Activated CD4-positive, alpha-beta T cell treated with anti-CD3 and anti-CD28 coated beads, Interleukin-2, amount 50 U/mL, for 16 hours (primary cell): ENCODE measurements at regions not wholly inside any gene's neighbourhood (a gene's known extent, or its start where the extent isn't known, plus 50 kb on each side); places are given as distances from the start of the nearest gene placed in this dataset.
A peak's percentile ranks its signal among the peaks of the same experiment; 100 is the strongest.
"Not testable (repeated sequence)": the region's sequence is repeated elsewhere in the genome, so short reads cannot be mapped to it uniquely, and the experiment has no call there.

Experiments used
- DNase-seq: peaks from one replicate; pipeline ENCODE4 v3.0.0-alpha.2; 2020

DNA sequence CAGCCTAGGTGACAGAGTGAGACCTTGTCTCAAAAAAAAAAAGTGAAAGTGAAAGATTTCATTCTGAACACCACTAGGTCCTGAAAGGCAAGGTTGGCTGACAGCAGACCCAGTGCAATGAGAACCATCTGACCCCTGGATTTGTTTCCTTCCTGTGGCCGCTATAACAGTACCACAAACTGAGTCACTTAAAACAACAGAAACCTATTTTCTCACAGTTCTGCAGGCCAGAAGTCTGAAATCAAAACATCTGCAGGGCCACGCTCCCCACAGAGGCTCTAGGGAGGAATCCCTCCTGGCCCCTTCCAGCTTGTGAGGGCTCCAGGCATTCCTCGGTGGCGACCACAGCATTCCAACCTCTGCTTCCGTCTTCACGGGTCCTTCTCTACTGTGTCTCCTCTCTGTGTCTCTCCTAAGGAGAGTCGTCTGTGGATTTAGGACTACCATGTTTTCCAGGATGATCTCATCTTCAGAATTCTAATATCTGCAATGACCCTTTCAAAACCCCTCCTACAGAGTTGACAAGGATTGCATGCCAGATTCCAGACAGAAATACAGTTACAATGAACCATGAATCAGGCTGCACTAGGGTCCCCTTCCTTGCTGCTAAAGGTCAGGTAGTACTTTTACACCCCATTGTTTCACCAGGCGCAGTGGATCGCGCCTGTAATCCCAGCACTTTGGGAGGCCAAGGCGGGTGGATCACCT, 78.0 kb upstream of the ADGRL1 start:
- peak; percentile 71 for DNase-seq

- DNase-seq: not testable (repeated sequence)
Measured at GRCh38 chr19:14279270-14279669, 73.3 kb upstream of the ADGRL1 start.

DNA sequence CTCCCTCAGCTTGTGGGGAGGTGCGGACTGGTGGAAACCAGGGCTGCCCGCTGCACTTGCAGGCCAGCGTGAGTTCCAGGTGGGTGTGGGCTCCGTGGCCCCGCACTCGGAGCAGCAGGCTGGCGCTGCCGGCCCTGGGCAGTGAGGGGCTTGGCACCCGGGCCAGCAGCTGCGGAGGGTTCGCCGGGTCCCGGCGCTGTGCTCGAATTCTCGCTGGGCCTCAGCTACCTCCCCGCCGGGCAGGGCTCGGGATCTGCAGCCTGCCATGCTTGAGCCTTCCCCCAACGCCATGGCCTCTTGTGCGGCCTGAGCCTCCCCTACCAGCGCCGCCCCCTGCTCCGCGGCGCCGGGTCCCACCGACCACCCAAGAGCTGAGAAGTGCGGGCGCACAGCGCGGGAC, 71.6 kb upstream of the ADGRL1 start:
- DNase-seq: no peak

GRCh38 chr19:14275823-14276222, 69.9 kb upstream of the ADGRL1 start:
- DNase-seq: not testable (repeated sequence)

GRCh38 chr19:14272623-14273022, 66.7 kb upstream of the ADGRL1 start:
- DNase-seq: no peak

GRCh38 chr19:14271840-14272239, 65.9 kb upstream of the ADGRL1 start:
- DNase-seq: no peak

DNA sequence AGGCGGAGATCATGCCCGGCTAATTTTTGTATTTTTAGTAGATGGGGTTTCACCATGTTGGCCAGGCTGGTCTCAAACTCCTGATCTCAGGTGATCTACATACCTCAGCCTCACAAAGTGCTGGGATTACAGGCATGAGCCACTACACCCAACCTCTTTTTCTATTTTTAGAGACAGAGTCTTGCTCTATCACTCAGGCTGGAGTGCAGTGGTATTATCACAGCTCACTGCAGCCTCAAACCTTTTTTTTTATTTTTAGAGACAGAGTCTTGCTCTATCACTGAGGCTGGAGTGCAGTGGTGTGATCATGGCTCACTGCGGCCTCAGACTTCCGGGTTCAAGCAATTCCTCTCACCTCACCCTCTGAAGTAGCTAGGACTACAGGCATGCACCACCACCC, 64.6 kb upstream of the ADGRL1 start:
- not testable (repeated sequence) for DNase-seq

DNA sequence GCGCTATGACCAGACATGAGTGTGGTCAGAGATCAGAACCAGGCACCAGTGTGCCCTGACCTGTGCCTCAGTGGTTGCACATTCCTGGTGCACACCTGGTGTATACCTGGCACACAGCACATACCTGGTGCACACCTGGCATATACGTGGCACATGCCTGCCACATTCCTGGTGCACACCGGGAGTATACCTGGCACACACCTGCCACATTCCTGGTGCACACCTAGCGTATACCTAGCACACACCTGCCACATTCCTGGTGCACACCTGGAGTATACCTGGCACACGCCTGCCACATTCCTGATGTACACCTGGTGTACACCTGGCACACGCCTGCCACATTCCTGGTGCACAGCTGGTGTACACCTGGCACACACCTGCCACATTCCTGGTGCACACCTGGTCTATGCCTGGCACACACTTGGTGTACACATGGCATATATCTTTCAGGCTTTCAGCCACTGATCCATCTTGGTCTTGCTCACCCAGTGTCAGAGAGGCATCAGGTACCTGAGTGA, 61.3 kb upstream of the ADGRL1 start:
- no peak for DNase-seq

DNA sequence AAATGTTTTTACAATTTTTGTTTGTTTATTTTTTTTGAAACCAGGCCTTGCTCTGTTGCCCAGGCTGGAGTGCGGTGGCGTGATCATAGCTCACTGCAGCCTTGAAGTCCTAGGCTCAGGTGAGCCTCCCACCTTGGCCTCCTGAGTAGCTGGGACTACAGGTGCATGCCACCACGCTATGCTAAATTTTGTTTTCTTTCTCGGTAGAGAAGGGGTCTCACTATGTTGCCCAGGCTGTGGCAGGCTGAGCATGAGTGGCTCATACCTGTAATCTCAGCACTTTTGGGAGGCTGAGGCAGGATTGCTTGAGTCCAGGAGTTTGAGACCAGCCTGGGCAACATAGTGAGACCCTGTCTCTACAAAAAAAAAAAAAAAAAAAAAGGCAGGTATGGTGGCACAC, 60.2 kb upstream of the ADGRL1 start:
- DNase-seq: not testable (repeated sequence)

DNA sequence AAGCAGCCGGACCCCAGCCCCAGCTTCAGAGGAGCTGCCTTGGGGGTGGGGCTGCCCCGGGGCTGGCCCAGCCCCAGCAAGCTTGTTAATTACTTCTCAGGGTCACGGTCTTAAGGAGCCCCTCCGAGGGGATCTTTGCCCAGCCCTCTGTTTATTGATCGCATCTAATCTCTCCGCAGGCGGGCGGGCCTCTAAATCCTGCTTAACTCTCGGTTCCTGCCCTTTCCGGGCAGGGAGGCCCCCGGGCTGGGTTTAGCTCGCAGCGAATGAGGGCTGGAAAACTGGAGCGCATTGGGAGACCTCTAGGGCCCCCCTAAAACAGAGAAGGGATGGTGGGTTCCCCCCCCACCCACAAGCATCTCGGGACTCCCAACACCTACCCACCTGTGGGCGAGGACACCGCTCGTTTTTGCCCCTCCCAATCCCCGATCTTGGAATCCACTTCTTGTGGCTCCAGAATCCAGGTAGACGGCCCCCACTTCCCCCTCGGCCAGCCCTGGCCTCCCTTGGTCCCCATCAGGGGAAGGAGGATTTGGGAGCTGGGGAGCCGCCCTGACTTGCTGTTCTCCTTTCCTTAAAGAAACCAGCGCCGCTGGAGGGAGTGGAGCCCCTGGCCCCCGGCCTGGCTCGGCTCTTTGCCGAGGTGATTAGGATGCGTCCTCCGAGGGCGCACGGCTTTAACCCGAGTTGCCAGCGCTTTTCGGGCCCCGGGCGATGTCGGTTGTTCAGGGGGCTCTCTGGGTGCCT, 59.5 kb upstream of the ADGRL1 start:
- no peak for DNase-seq

GRCh38 chr19:14255902-14256649, 50.1 kb upstream of the ADGRL1 start:
- not testable (repeated sequence) for DNase-seq
